Activated naive CD4-positive, alpha-beta T cell treated with anti-CD3 and anti-CD28 coated beads, Interleukin-2, amount 10 ng/mL, durations not matched to agents 7 days and 5 days (primary cell): ENCODE measurements at regions not wholly inside any gene's neighbourhood (a gene's known extent, or its start where the extent isn't known, plus 50 kb on each side); places are given as distances from the start of the nearest gene placed in this dataset.
"Not testable (repeated sequence)": the region's sequence is repeated elsewhere in the genome, so short reads cannot be mapped to it uniquely, and the experiment has no call there.

Experiments
- CTCF ChIA-PET: fragments of 350-600 bp; sonication (Branson Sonifier 250); formaldehyde crosslinking; loops from one replicate; lab custom pipeline; 2021; ENCODE audit warnings: antibody characterized with exemption; lab: Charles Lee
- DNase-seq: peaks from one replicate; pipeline ENCODE4 v3.0.0-alpha.2; 2020
- H3K27ac Mint-ChIP-seq: one replicate; pipeline ENCODE4 v1.8.0; 2021; ENCODE audit warnings: mild to moderate bottlenecking, moderate library complexity, mixed read lengths
- H3K27me3 Mint-ChIP-seq: one replicate; pipeline ENCODE4 v1.8.0; 2021; ENCODE audit warnings: mild to moderate bottlenecking, mixed read lengths
- H3K36me3 Mint-ChIP-seq: one replicate; pipeline ENCODE4 v1.8.0; 2021; ENCODE audit warnings: mixed read lengths
- H3K4me1 Mint-ChIP-seq: one replicate; pipeline ENCODE4 v1.8.0; 2021; ENCODE audit warnings: mixed read lengths
- H3K4me3 Mint-ChIP-seq: one replicate; pipeline ENCODE4 v1.8.0; 2021; ENCODE audit warnings: mild to moderate bottlenecking, moderate library complexity, mixed read lengths
- H3K9me3 Mint-ChIP-seq: one replicate; pipeline ENCODE4 v1.8.0; 2021; ENCODE audit warnings: mixed read lengths

- H3K36me3 Mint-ChIP-seq = no peaks in the 10 kb centered on the region
- H3K9me3 Mint-ChIP-seq = no peaks in the 10 kb centered on the region
- H3K4me3 Mint-ChIP-seq = no peak overlapping the region
- CTCF ChIA-PET = no interaction called here
- no peak overlapping the region for H3K27ac Mint-ChIP-seq
- H3K4me1 Mint-ChIP-seq = no peaks in the 10 kb centered on the region
- H3K27me3 Mint-ChIP-seq = no peaks in the 10 kb centered on the region
- no peak for DNase-seq
Measured at GRCh38 chr5:155529362-155529761, 515.8 kb downstream of the KIF4B start.

GRCh38 chr5:155530046-155530445, 516.5 kb downstream of the KIF4B start:
- no peak for DNase-seq
- Mint-ChIP-seq H3K4me1 (no peaks in the 10 kb centered on the region), H3K27ac (no peak overlapping the region), H3K4me3 (no peak overlapping the region), H3K36me3 (no peaks in the 10 kb centered on the region), H3K9me3 (no peaks in the 10 kb centered on the region), H3K27me3 (no peaks in the 10 kb centered on the region)
- CTCF ChIA-PET = no interaction called here

- no peaks in the 10 kb centered on the region for H3K4me1 Mint-ChIP-seq
- no peak overlapping the region for H3K27ac Mint-ChIP-seq
- CTCF ChIA-PET = no interaction called here
- H3K36me3 Mint-ChIP-seq = no peaks in the 10 kb centered on the region
- no peak overlapping the region for H3K4me3 Mint-ChIP-seq
- H3K9me3 Mint-ChIP-seq = no peaks in the 10 kb centered on the region
- no peaks in the 10 kb centered on the region for H3K27me3 Mint-ChIP-seq
- no peak for DNase-seq
Measured at GRCh38 chr5:155532621-155533311, 519.2 kb downstream of the KIF4B start.

GRCh38 chr5:155540000-155540595, 526.5 kb downstream of the KIF4B start:
- H3K4me1 Mint-ChIP-seq = no peaks in the 10 kb centered on the region
- no peak overlapping the region for H3K27ac Mint-ChIP-seq
- no peak overlapping the region for H3K4me3 Mint-ChIP-seq
- H3K27me3 Mint-ChIP-seq = no peaks in the 10 kb centered on the region
- no peaks in the 10 kb centered on the region for H3K9me3 Mint-ChIP-seq
- H3K36me3 Mint-ChIP-seq = no peaks in the 10 kb centered on the region
- DNase-seq = no peak
- CTCF ChIA-PET = no interaction called here

- Mint-ChIP-seq H3K4me1 (no peaks in the 10 kb centered on the region), H3K27ac (no peak overlapping the region), H3K27me3 (no peaks in the 10 kb centered on the region), H3K9me3 (peaks cover 8% of the 10 kb centered on the region), H3K4me3 (no peak overlapping the region), H3K36me3 (no peaks in the 10 kb centered on the region)
- DNase-seq = no peak
- CTCF ChIA-PET = no interaction called here
Measured at GRCh38 chr5:155546075-155546474, 532.5 kb downstream of the KIF4B start.

GRCh38 chr5:155554500-155554899, 540.9 kb downstream of the KIF4B start:
- H3K4me3 Mint-ChIP-seq = no peak overlapping the region
- no peak for DNase-seq
- H3K36me3 Mint-ChIP-seq = no peaks in the 10 kb centered on the region
- no peaks in the 10 kb centered on the region for H3K27me3 Mint-ChIP-seq
- no peak overlapping the region for H3K27ac Mint-ChIP-seq
- CTCF ChIA-PET = no interaction called here
- no peaks in the 10 kb centered on the region for H3K4me1 Mint-ChIP-seq
- peaks cover 8% of the 10 kb centered on the region for H3K9me3 Mint-ChIP-seq

- DNase-seq = no peak
- Mint-ChIP-seq H3K4me1 (no peaks in the 10 kb centered on the region), H3K4me3 (no peak overlapping the region), H3K27me3 (no peaks in the 10 kb centered on the region), H3K27ac (no peak overlapping the region), H3K36me3 (no peaks in the 10 kb centered on the region), H3K9me3 (no peaks in the 10 kb centered on the region)
- CTCF ChIA-PET = no interaction called here
Measured at GRCh38 chr5:155556222-155556621, 542.7 kb downstream of the KIF4B start.

- DNase-seq = no peak
- CTCF ChIA-PET = no interaction called here
Measured at GRCh38 chr5:155556700-155557099, 543.1 kb downstream of the KIF4B start.

GRCh38 chr5:155562158-155562557, 548.6 kb downstream of the KIF4B start:
- DNase-seq = no peak
- H3K4me1 Mint-ChIP-seq = no peaks in the 10 kb centered on the region
- no peaks in the 10 kb centered on the region for H3K27me3 Mint-ChIP-seq
- no peaks in the 10 kb centered on the region for H3K36me3 Mint-ChIP-seq
- no peak overlapping the region for H3K27ac Mint-ChIP-seq
- CTCF ChIA-PET = interaction anchor here (0.6 kb wide), 1 partner anchor 417 kb away, joined by 3 read pairs; no protein-coding TSS in a partner anchor
- peaks cover 3% of the 10 kb centered on the region for H3K9me3 Mint-ChIP-seq
- H3K4me3 Mint-ChIP-seq = no peak overlapping the region

More at GRCh38 chr5:155556700-155557099, 543.1 kb downstream of the KIF4B start:
- Mint-ChIP-seq H3K9me3 (no peaks in the 10 kb centered on the region), H3K27ac (no peak overlapping the region), H3K4me3 (no peak overlapping the region), H3K27me3 (no peaks in the 10 kb centered on the region), H3K4me1 (no peaks in the 10 kb centered on the region), H3K36me3 (no peaks in the 10 kb centered on the region)

- Mint-ChIP-seq H3K27ac (no peak overlapping the region), H3K9me3 (peaks cover 10% of the 10 kb centered on the region), H3K4me1 (no peaks in the 10 kb centered on the region), H3K27me3 (no peaks in the 10 kb centered on the region), H3K4me3 (no peak overlapping the region), H3K36me3 (no peaks in the 10 kb centered on the region)
- CTCF ChIA-PET = no interaction called here
- no peak for DNase-seq
Measured at GRCh38 chr5:155564541-155564940, 551.0 kb downstream of the KIF4B start.

- no peaks in the 10 kb centered on the region for H3K4me1 Mint-ChIP-seq
- peaks cover 4% of the 10 kb centered on the region for H3K9me3 Mint-ChIP-seq
- no peaks in the 10 kb centered on the region for H3K27me3 Mint-ChIP-seq
- no peak for DNase-seq
- CTCF ChIA-PET = no interaction called here
- H3K36me3 Mint-ChIP-seq = no peaks in the 10 kb centered on the region
- no peak overlapping the region for H3K4me3 Mint-ChIP-seq
- H3K27ac Mint-ChIP-seq = no peak overlapping the region
Measured at GRCh38 chr5:155575861-155576260, 562.3 kb downstream of the KIF4B start.

- H3K36me3 Mint-ChIP-seq, H3K4me3 Mint-ChIP-seq, H3K9me3 Mint-ChIP-seq, H3K4me1 Mint-ChIP-seq, H3K27ac Mint-ChIP-seq, H3K27me3 Mint-ChIP-seq, DNase-seq, CTCF ChIA-PET: not testable (repeated sequence)
Measured at GRCh38 chr5:155586808-155587207, 573.3 kb downstream of the KIF4B start.

GRCh38 chr5:155587458-155587857, 573.9 kb downstream of the KIF4B start:
- Mint-ChIP-seq H3K27ac (no peak overlapping the region), H3K27me3 (no peaks in the 10 kb centered on the region), H3K4me1 (no peaks in the 10 kb centered on the region), H3K4me3 (no peak overlapping the region), H3K9me3 (peaks cover 2% of the 10 kb centered on the region), H3K36me3 (no peaks in the 10 kb centered on the region)
- no peak for DNase-seq
- CTCF ChIA-PET = no interaction called here

- H3K4me1 Mint-ChIP-seq = no peaks in the 10 kb centered on the region
- no peaks in the 10 kb centered on the region for H3K27me3 Mint-ChIP-seq
- DNase-seq = no peak
- CTCF ChIA-PET = no interaction called here
- H3K9me3 Mint-ChIP-seq = no peaks in the 10 kb centered on the region
- H3K4me3 Mint-ChIP-seq = no peak overlapping the region
- H3K36me3 Mint-ChIP-seq = no peaks in the 10 kb centered on the region
- no peak overlapping the region for H3K27ac Mint-ChIP-seq
Measured at GRCh38 chr5:155591273-155591672, 577.7 kb downstream of the KIF4B start.

GRCh38 chr5:155594270-155594669, 580.7 kb downstream of the KIF4B start:
- Mint-ChIP-seq H3K27ac (no peak overlapping the region), H3K9me3 (no peaks in the 10 kb centered on the region), H3K27me3 (no peaks in the 10 kb centered on the region), H3K4me3 (no peak overlapping the region), H3K4me1 (no peaks in the 10 kb centered on the region), H3K36me3 (no peaks in the 10 kb centered on the region)
- CTCF ChIA-PET = no interaction called here
- no peak for DNase-seq
